ENCODE measurements at regions not wholly inside any gene's neighbourhood (a gene's known extent, or its start where the extent isn't known, plus 50 kb on each side); places are given as distances from the start of the nearest gene placed in this dataset.

- Histone ChIP-seq H3K4me1 (no peaks in the 10 kb centered on the region), H3K9me3 (no peaks in the 10 kb centered on the region), H3K27me3 (no peaks in the 10 kb centered on the region), H3K4me3 (no peak overlapping the region), H3K27ac (no peak overlapping the region), H3K36me3 (no peaks in the 10 kb centered on the region)
- no peak for DNase-seq
- TF ChIP-seq CTCF (IDR thresholded peaks at IDR 0.05) (no peak), POLR2A (IDR thresholded peaks at IDR 0.05) (no peak)
- intact Hi-C loops (cut with DNase I; ENCODE audit: low total_unique reads): no loop called here
These were observed 250.9 kb downstream of the TOX3 start for GRCh38 chr16:52296076-52296475.

- intact Hi-C loops (cut with DNase I; ENCODE audit: low total_unique reads): no loop called here
- TF ChIP-seq POLR2A (IDR thresholded peaks at IDR 0.05) (no peak), CTCF (IDR thresholded peaks at IDR 0.05) (no peak)
These were observed 252.3 kb downstream of the TOX3 start for GRCh38 chr16:52294660-52295059.

GRCh38 chr16:52293204-52293603 is 253.7 kb downstream of the TOX3 start:
- Histone ChIP-seq H3K4me1 (no peaks in the 10 kb centered on the region), H3K4me3 (no peak overlapping the region), H3K36me3 (no peaks in the 10 kb centered on the region), H3K27ac (no peak overlapping the region), H3K27me3 (no peaks in the 10 kb centered on the region), H3K9me3 (no peaks in the 10 kb centered on the region)
- DNase-seq: no peak
- TF ChIP-seq POLR2A (IDR thresholded peaks at IDR 0.05) (no peak), CTCF (IDR thresholded peaks at IDR 0.05) (no peak)
- intact Hi-C loops (cut with DNase I; ENCODE audit: low total_unique reads): no loop called here

More at GRCh38 chr16:52294660-52295059, 252.3 kb downstream of the TOX3 start:
- no peaks in the 10 kb centered on the region for H3K36me3 ChIP-seq
- H3K27ac ChIP-seq: no peak overlapping the region
- H3K4me3 ChIP-seq: no peak overlapping the region
- no peak for DNase-seq
- no peaks in the 10 kb centered on the region for H3K27me3 ChIP-seq
- no peaks in the 10 kb centered on the region for H3K9me3 ChIP-seq
- H3K4me1 ChIP-seq: no peaks in the 10 kb centered on the region

GRCh38 chr16:52283584-52284375 is 263.2 kb downstream of the TOX3 start:
- Histone ChIP-seq H3K4me3 (no peak overlapping the region), H3K36me3 (no peaks in the 10 kb centered on the region), H3K27me3 (no peaks in the 10 kb centered on the region), H3K27ac (no peak overlapping the region), H3K4me1 (no peaks in the 10 kb centered on the region), H3K9me3 (no peaks in the 10 kb centered on the region)
- no peak for DNase-seq
- TF ChIP-seq CTCF (IDR thresholded peaks at IDR 0.05): no peak
- no peak for TF ChIP-seq POLR2A (IDR thresholded peaks at IDR 0.05)
- intact Hi-C loops (cut with DNase I; ENCODE audit: low total_unique reads): no loop called here

GRCh38 chr16:52283018-52283417 is 263.9 kb downstream of the TOX3 start:
- TF ChIP-seq CTCF (IDR thresholded peaks at IDR 0.05) (no peak), POLR2A (IDR thresholded peaks at IDR 0.05) (no peak)
- Histone ChIP-seq H3K9me3 (no peaks in the 10 kb centered on the region), H3K27ac (no peak overlapping the region), H3K27me3 (no peaks in the 10 kb centered on the region), H3K4me3 (no peak overlapping the region), H3K4me1 (no peaks in the 10 kb centered on the region), H3K36me3 (no peaks in the 10 kb centered on the region)
- intact Hi-C loops (cut with DNase I; ENCODE audit: low total_unique reads): no loop called here
- no peak for DNase-seq

All from uterus (tissue), 3 donors.